ENCODE measurements at regions not wholly inside any gene's neighbourhood (a gene's known extent, or its start where the extent isn't known, plus 50 kb on each side); places are given as distances from the start of the nearest gene placed in this dataset.

GRCh38 chr6:71523548-71523947, 234.9 kb downstream of the OGFRL1 start:
- dilution Hi-C loops (cut with MboI; ENCODE audit: extremely low pct_ligation_motif_present, low sequenced_read_pairs) (loop anchor here (25.0 kb wide), 1 partner anchor 136 kb away; no protein-coding TSS in a partner anchor), intact Hi-C loops (cut with micrococcal nuclease) (no loop called here)
- Histone ChIP-seq H3K27me3 (ENCODE audit: control insufficient read depth in 2 of 2, insufficient read depth in 2 of 2, low read length in 2 of 2) (no peaks in the 10 kb centered on the region), H4K20me1 (replicated peaks; ENCODE audit: control insufficient read depth, extremely low read depth, insufficient read depth, low read length) (no peaks in the 10 kb centered on the region), H2AFZ (ENCODE audit: low read depth, low read length) (no peak overlapping the region), H3K27ac (ENCODE audit: insufficient read depth, low read depth, low read length) (no peak overlapping the region), H3K4me2 (ENCODE audit: insufficient read depth, low read length) (no peak overlapping the region), H3K36me3 (ENCODE audit: control insufficient read depth in 2 of 2, extremely low read depth in 1 of 2, insufficient read depth in 2 of 2, low read length in 2 of 2) (no peaks in the 10 kb centered on the region), H3K9me1 (replicated peaks; ENCODE audit: control insufficient read depth, extremely low read depth, insufficient read depth, low read length) (no peaks in the 10 kb centered on the region), H3K4me1 (ENCODE audit: control insufficient read depth, extremely low read depth, insufficient read depth, low read length) (peaks cover 8% of the 10 kb centered on the region), H3K79me2 (ENCODE audit: control insufficient read depth, insufficient read depth, low read length) (no peaks in the 10 kb centered on the region), H3K4me3 (replicated peaks in 1 of 3; ENCODE audit: insufficient read depth in 1 of 3, low read depth in 1 of 3, low read length in 3 of 3) (no peak overlapping the region), H3K9ac (replicated peaks; ENCODE audit: extremely low read depth, insufficient read depth, low read length) (no peak overlapping the region), H3K9me3 (replicated peaks; ENCODE audit: control insufficient read depth, insufficient read depth, low read length) (no peaks in the 10 kb centered on the region)
- ChIA-PET CTCF (no interaction called here), POLR2A (no interaction called here)
- no peak for FAIRE-seq
- BruUV-seq (replicated peaks), result no TSS peak
- DNase-seq (ENCODE audit: low read depth, low spot score), result no peak
- TF ChIP-seq POLR2A (IDR thresholded peaks at IDR 0.05; ENCODE audit: low read depth, low read length), result no peak
- no peak for TF ChIP-seq GATA2 (IDR thresholded peaks at IDR 0.05; ENCODE audit: insufficient read depth, insufficient read length, low read depth, low read length)
- TF ChIP-seq, protein P1, sequence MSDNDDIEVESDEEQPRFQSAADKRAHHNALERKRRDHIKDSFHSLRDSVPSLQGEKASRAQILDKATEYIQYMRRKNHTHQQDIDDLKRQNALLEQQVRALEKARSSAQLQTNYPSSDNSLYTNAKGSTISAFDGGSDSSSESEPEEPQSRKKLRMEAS (IDR thresholded peaks at IDR 0.05; ENCODE audit: insufficient read depth, insufficient read length), result no peak
- no peak for TF ChIP-seq MYC (IDR thresholded peaks at IDR 0.05; ENCODE audit: low read depth, low read length)
- TF ChIP-seq POLR2AphosphoS5 (IDR thresholded peaks at IDR 0.05; ENCODE audit: insufficient read depth, low read depth, low read length), result no peak
- TF ChIP-seq FOS (IDR thresholded peaks at IDR 0.05; ENCODE audit: borderline replicate concordance, insufficient read depth, low read length), result no peak
- no peak for TF ChIP-seq EZH2 (IDR thresholded peaks at IDR 0.05; ENCODE audit: borderline replicate concordance, low read depth, low read length, severe bottlenecking)
- TF ChIP-seq, protein P2, sequence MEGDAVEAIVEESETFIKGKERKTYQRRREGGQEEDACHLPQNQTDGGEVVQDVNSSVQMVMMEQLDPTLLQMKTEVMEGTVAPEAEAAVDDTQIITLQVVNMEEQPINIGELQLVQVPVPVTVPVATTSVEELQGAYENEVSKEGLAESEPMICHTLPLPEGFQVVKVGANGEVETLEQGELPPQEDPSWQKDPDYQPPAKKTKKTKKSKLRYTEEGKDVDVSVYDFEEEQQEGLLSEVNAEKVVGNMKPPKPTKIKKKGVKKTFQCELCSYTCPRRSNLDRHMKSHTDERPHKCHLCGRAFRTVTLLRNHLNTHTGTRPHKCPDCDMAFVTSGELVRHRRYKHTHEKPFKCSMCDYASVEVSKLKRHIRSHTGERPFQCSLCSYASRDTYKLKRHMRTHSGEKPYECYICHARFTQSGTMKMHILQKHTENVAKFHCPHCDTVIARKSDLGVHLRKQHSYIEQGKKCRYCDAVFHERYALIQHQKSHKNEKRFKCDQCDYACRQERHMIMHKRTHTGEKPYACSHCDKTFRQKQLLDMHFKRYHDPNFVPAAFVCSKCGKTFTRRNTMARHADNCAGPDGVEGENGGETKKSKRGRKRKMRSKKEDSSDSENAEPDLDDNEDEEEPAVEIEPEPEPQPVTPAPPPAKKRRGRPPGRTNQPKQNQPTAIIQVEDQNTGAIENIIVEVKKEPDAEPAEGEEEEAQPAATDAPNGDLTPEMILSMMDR (IDR thresholded peaks at IDR 0.05; ENCODE audit: extremely low read depth in 1 of 2, insufficient read depth in 1 of 2, low read depth in 1 of 2, low read length in 2 of 2), result no peak
- TF ChIP-seq JUN (IDR thresholded peaks at IDR 0.05; ENCODE audit: borderline replicate concordance, insufficient read depth, insufficient read length, low read depth), result no peak
